ENCODE measurements at regions not wholly inside any gene's neighbourhood (a gene's known extent, or its start where the extent isn't known, plus 50 kb on each side); places are given as distances from the start of the nearest gene placed in this dataset.

DNA sequence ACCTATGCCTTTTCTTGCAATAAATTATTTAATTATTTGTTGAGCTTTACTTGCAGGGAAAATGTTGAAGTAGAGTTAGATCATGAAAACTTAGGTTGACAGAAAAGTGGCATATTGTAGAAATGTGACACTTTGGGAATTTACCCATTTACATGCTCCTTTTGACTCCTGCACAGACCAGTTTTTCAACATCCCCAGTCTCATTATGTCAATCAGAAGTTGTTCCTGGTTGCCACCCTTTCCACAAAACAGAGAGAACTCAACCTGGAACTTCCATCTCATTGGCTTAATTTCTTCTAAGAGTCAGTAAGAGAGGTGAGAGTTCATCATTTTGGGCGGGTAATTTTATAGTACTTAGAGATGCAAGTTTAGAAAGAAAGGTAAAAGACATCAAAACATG is 284.6 kb upstream of the ANKRD50 start (continued):
- TF ChIP-seq RFX5 (IDR thresholded peaks at IDR 0.05; ENCODE audit: borderline replicate concordance, low read depth, low read length) (no peak), CEBPB (IDR thresholded peaks at IDR 0.05; ENCODE audit: low read depth, low read length) (no peak)

Measured in H1 (cell line).